WTC11 (cell line): ENCODE measurements at regions not wholly inside any gene's neighbourhood (a gene's known extent, or its start where the extent isn't known, plus 50 kb on each side); places are given as distances from the start of the nearest gene placed in this dataset.

Experiments used
- ATAC-seq: fragments of 200-7000 bp; cut with Tn5 transposase; 2 replicates; pipeline ENCODE4 v1.10.0; 2021; ENCODE audit warnings: mild to moderate bottlenecking, moderate library complexity
- CTCF ChIA-PET: fragments of 300-600 bp; sonication (Branson Sonifier 250); formaldehyde crosslinking; loops from one replicate; lab custom pipeline; 2021; ENCODE audit warnings: antibody characterized with exemption; lab: Charles Lee
- POLR2A ChIA-PET: fragments of 350-600 bp; sonication (Branson Sonifier 250); formaldehyde crosslinking; loops from one replicate; lab custom pipeline; 2021; ENCODE audit warnings: antibody characterized with exemption; lab: Charles Lee
- DNase-seq: peaks from one replicate; pipeline ENCODE4 v3.0.0; 2021; ENCODE audit warnings: low spot score
- H3K27ac Mint-ChIP-seq: 2 replicates; pipeline ENCODE4 v1.8.0; 2021; ENCODE audit warnings: mixed read lengths
- H3K27me3 Mint-ChIP-seq: 2 replicates; pipeline ENCODE4 v1.8.0; 2021; ENCODE audit warnings: low read depth, mild to moderate bottlenecking, moderate library complexity, mixed read lengths
- H3K36me3 Mint-ChIP-seq: 2 replicates; pipeline ENCODE4 v1.8.0; 2021; ENCODE audit warnings: mixed read lengths
- H3K4me1 Mint-ChIP-seq: 2 replicates; pipeline ENCODE4 v1.8.0; 2022; ENCODE audit warnings: mixed read lengths
- H3K4me3 Mint-ChIP-seq: 2 replicates; pipeline ENCODE4 v1.8.0; 2021; ENCODE audit warnings: mild to moderate bottlenecking, moderate library complexity, mixed read lengths
- H3K9me3 Mint-ChIP-seq: 2 replicates; pipeline ENCODE4 v1.8.0; 2021; ENCODE audit warnings: mixed read lengths
- CREB1 ChIP-seq: sonication (generic); formaldehyde crosslinking; IDR thresholded peaks from 2 replicates; pipeline ENCODE4 v1.8.0; 2023; ENCODE audit warnings: mild to moderate bottlenecking, missing genetic modification reagents
- EMX1 ChIP-seq: fragments of 250-450 bp; sonication (Bioruptor Pico); IDR thresholded peaks from 2 replicates; pipeline ENCODE4 v1.8.0; 2021; ENCODE audit warnings: mild to moderate bottlenecking
- FOXK1 ChIP-seq: sonication (generic); formaldehyde crosslinking; IDR thresholded peaks from 2 replicates; pipeline ENCODE4 v1.8.0; 2022; ENCODE audit warnings: mild to moderate bottlenecking, moderate library complexity, missing genetic modification reagents
- FOXP1 ChIP-seq: sonication (generic); formaldehyde crosslinking; IDR thresholded peaks from 2 replicates; pipeline ENCODE4 v1.8.0; 2022; ENCODE audit warnings: missing genetic modification reagents, mild to moderate bottlenecking, moderate library complexity, borderline replicate concordance
- GABPB1 ChIP-seq: sonication (generic); formaldehyde crosslinking; IDR thresholded peaks from 2 replicates; pipeline ENCODE4 v1.8.1; 2023; ENCODE audit warnings: mild to moderate bottlenecking, missing genetic modification reagents
- MXD4 ChIP-seq: fragments of 250-450 bp; sonication (Bioruptor Pico); IDR thresholded peaks from 2 replicates; pipeline ENCODE4 v1.8.0; 2021; ENCODE audit warnings: mild to moderate bottlenecking, moderate library complexity, borderline replicate concordance
- NR1H2 ChIP-seq: sonication (generic); formaldehyde crosslinking; IDR thresholded peaks from 2 replicates; pipeline ENCODE4 v1.9.0; 2021; ENCODE audit warnings: mild to moderate bottlenecking, moderate library complexity, missing genetic modification reagents
- SMAD3 ChIP-seq: sonication (generic); formaldehyde crosslinking; IDR thresholded peaks from 2 replicates; pipeline ENCODE4 v1.8.0; 2022; ENCODE audit warnings: missing genetic modification reagents, mild to moderate bottlenecking, borderline replicate concordance
- TP53 ChIP-seq: sonication (generic); formaldehyde crosslinking; IDR thresholded peaks from 2 replicates; pipeline ENCODE4 v1.8.1; 2023; ENCODE audit warnings: mild to moderate bottlenecking, missing genetic modification reagents
- ZBTB21 ChIP-seq: sonication (generic); formaldehyde crosslinking; IDR thresholded peaks from 2 replicates; pipeline ENCODE4 v1.8.1; 2023; ENCODE audit warnings: mild to moderate bottlenecking, missing genetic modification reagents, borderline replicate concordance
- ZMAT4 ChIP-seq: fragments of 250-450 bp; sonication (Bioruptor Pico); IDR thresholded peaks from 2 replicates; pipeline ENCODE4 v1.9.0; 2021; ENCODE audit warnings: mild to moderate bottlenecking
- ZNF121 ChIP-seq: sonication (generic); formaldehyde crosslinking; IDR thresholded peaks from 2 replicates; pipeline ENCODE4 v1.8.0; 2023; ENCODE audit warnings: missing genetic modification reagents
- ZNF416 ChIP-seq: fragments of 250-450 bp; sonication (Bioruptor Pico); IDR thresholded peaks from 2 replicates; pipeline ENCODE4 v1.9.0; 2021; ENCODE audit warnings: mild to moderate bottlenecking, inconsistent platforms
- ZNF671 ChIP-seq: fragments of 250-450 bp; sonication (Bioruptor Pico); IDR thresholded peaks from 2 replicates; pipeline ENCODE4 v1.8.0; 2021; ENCODE audit warnings: mild to moderate bottlenecking
- TF ChIP-seq, protein P1 (sequence below): sonication (generic); formaldehyde crosslinking; IDR thresholded peaks from 2 replicates; pipeline ENCODE4 v1.8.1; 2022; ENCODE audit warnings: low read depth, missing genetic modification reagents, borderline replicate concordance
- TF ChIP-seq, protein P2 (sequence below): sonication (generic); formaldehyde crosslinking; IDR thresholded peaks from 2 replicates; pipeline ENCODE4 v1.8.1; 2022; ENCODE audit warnings: mild to moderate bottlenecking, missing genetic modification reagents, moderate library complexity, borderline replicate concordance
- TF ChIP-seq, protein P3 (sequence below): sonication (generic); formaldehyde crosslinking; IDR thresholded peaks from 2 replicates; pipeline ENCODE4 v1.8.0; 2023; ENCODE audit warnings: missing genetic modification reagents
- TF ChIP-seq, protein P4 (sequence below): sonication (generic); formaldehyde crosslinking; IDR thresholded peaks from 2 replicates; pipeline ENCODE4 v1.8.0; 2022; ENCODE audit warnings: mild to moderate bottlenecking, missing genetic modification reagents

- Mint-ChIP-seq H3K27ac (no peak overlapping the region), H3K27me3 (no peaks in the 10 kb centered on the region), H3K36me3 (no peaks in the 10 kb centered on the region), H3K4me1 (no peaks in the 10 kb centered on the region; the same call in none of the 2 replicates), H3K9me3 (no peaks in the 10 kb centered on the region), H3K4me3 (no peak overlapping the region)
- DNase-seq (no peak), ATAC-seq (no peak)
- ChIA-PET POLR2A (no interaction called here), CTCF (interaction anchor here (1.1 kb wide), 1 partner anchor 24 kb away, joined by 3 read pairs; no protein-coding TSS in a partner anchor)
- no peak for TF ChIP-seq ZNF416 (CRISPR knock-in tag)
- no peak for TF ChIP-seq ZMAT4 (CRISPR knock-in tag)
- no peak for TF ChIP-seq ZBTB21 (CRISPR knock-in tag)
- TF ChIP-seq, protein P1, sequence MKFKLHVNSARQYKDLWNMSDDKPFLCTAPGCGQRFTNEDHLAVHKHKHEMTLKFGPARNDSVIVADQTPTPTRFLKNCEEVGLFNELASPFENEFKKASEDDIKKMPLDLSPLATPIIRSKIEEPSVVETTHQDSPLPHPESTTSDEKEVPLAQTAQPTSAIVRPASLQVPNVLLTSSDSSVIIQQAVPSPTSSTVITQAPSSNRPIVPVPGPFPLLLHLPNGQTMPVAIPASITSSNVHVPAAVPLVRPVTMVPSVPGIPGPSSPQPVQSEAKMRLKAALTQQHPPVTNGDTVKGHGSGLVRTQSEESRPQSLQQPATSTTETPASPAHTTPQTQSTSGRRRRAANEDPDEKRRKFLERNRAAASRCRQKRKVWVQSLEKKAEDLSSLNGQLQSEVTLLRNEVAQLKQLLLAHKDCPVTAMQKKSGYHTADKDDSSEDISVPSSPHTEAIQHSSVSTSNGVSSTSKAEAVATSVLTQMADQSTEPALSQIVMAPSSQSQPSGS (CRISPR knock-in tag) = no peak
- no peak for TF ChIP-seq SMAD3 (CRISPR knock-in tag)
- no peak for TF ChIP-seq TP53 (CRISPR knock-in tag)
- no peak for TF ChIP-seq FOXK1
- TF ChIP-seq, protein P2, sequence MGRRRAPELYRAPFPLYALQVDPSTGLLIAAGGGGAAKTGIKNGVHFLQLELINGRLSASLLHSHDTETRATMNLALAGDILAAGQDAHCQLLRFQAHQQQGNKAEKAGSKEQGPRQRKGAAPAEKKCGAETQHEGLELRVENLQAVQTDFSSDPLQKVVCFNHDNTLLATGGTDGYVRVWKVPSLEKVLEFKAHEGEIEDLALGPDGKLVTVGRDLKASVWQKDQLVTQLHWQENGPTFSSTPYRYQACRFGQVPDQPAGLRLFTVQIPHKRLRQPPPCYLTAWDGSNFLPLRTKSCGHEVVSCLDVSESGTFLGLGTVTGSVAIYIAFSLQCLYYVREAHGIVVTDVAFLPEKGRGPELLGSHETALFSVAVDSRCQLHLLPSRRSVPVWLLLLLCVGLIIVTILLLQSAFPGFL = no peak
- no peak for TF ChIP-seq ZNF671 (CRISPR knock-in tag)
- no peak for TF ChIP-seq EMX1 (CRISPR knock-in tag)
- TF ChIP-seq, protein P3, sequence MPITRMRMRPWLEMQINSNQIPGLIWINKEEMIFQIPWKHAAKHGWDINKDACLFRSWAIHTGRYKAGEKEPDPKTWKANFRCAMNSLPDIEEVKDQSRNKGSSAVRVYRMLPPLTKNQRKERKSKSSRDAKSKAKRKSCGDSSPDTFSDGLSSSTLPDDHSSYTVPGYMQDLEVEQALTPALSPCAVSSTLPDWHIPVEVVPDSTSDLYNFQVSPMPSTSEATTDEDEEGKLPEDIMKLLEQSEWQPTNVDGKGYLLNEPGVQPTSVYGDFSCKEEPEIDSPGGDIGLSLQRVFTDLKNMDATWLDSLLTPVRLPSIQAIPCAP (CRISPR knock-in tag) = no peak
- no peak for TF ChIP-seq FOXP1
- no peak for TF ChIP-seq NR1H2 (CRISPR knock-in tag)
- no peak for TF ChIP-seq CREB1 (CRISPR knock-in tag)
Measured at GRCh38 chr7:16984375-16984774, 102.6 kb upstream of the AGR3 start.

GRCh38 chr7:16985621-16986020 lies 103.8 kb upstream of the AGR3 start:
- Mint-ChIP-seq H3K4me3 (no peak overlapping the region), H3K9me3 (no peaks in the 10 kb centered on the region), H3K4me1 (no peaks in the 10 kb centered on the region; the same call in 1 of the 2 replicates), H3K27me3 (no peaks in the 10 kb centered on the region), H3K36me3 (no peaks in the 10 kb centered on the region), H3K27ac (no peak overlapping the region)
- peak; percentile 83 for TF ChIP-seq GABPB1 (CRISPR knock-in tag)
- no peak for TF ChIP-seq ZNF121
- ChIA-PET POLR2A (no interaction called here), CTCF (no interaction called here)
- no peak for ATAC-seq
- no peak for DNase-seq

DNA sequence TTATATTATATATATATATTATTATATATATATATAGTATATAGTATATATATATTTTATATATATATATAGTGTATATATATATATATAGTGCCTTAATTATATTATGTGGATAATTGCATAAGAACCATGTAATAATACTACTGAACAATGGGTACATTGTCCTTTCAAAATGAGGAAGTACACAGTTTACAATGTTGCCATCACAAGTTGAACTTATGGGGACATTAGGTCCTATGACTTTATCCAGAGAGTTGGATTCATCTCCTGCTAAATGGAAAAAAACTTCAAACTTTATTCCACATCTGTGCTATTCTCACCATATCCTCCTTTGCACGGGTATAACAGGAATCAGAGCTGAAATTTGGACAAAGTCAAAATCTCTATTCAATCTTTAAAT lies 105.0 kb upstream of the AGR3 start:
- ATAC-seq (no peak), DNase-seq (no peak)
- Mint-ChIP-seq H3K27ac (no peak overlapping the region), H3K4me3 (no peak overlapping the region), H3K27me3 (no peaks in the 10 kb centered on the region), H3K4me1 (no peaks in the 10 kb centered on the region; the same call in 1 of the 2 replicates), H3K9me3 (no peaks in the 10 kb centered on the region), H3K36me3 (no peaks in the 10 kb centered on the region)
- TF ChIP-seq GABPB1 (CRISPR knock-in tag) (no peak), MXD4 (no peak)
- TF ChIP-seq, protein P4, sequence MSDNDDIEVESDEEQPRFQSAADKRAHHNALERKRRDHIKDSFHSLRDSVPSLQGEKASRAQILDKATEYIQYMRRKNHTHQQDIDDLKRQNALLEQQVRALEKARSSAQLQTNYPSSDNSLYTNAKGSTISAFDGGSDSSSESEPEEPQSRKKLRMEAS (CRISPR knock-in tag) = no peak
- CTCF ChIA-PET = no interaction called here
- POLR2A ChIA-PET = no interaction called here
